H1 (cell line): ENCODE measurements at regions not wholly inside any gene's neighbourhood (a gene's known extent, or its start where the extent isn't known, plus 50 kb on each side); places are given as distances from the start of the nearest gene placed in this dataset.

Source experiments
- CTCF ChIA-PET: fragments of 300-600 bp; sonication (Branson Sonifier 250); formaldehyde crosslinking; loops from one replicate; lab custom pipeline; 2021; ENCODE audit not compliant: partially characterized antibody; lab: Charles Lee
- POLR2A ChIA-PET: fragments of 300-600 bp; sonication (Branson Sonifier 250); formaldehyde crosslinking; loops from one replicate; lab custom pipeline; 2021; ENCODE audit warnings: inconsistent platforms; ENCODE audit not compliant: partially characterized antibody; lab: Charles Lee
- DNase-seq, 2 experiments: peaks; one replicate each; pipeline versions ENCODE4 v3.0.0 to v3.0.0-alpha.2; 2010 to 2022; ENCODE audit warnings: low spot score in 2 of 2, low read depth in 1 of 2, mixed read lengths in 1 of 2
- FAIRE-seq: peaks from 2 replicates; lab custom pipeline; 2011; peaks lifted over from hg19 to GRCh38; lab: Jason Lieb, UNC
- H2AFZ ChIP-seq: 2 replicates; pipeline ENCODE4 v1.8.1; 2012; ENCODE audit warnings: low read length, inconsistent platforms
- H2AK5ac ChIP-seq: 2 replicates; pipeline ENCODE4 v1.6.1; 2013; ENCODE audit warnings: low read depth, low read length
- H2BK120ac ChIP-seq: replicated peaks from 2 replicates; pipeline ENCODE3; 2013; ENCODE audit warnings: low read depth, low read length, inconsistent platforms
- H2BK12ac ChIP-seq: 2 replicates; pipeline ENCODE4 v1.6.1; 2013; ENCODE audit warnings: low read depth, low read length
- H2BK15ac ChIP-seq: 2 replicates; pipeline ENCODE4 v1.6.1; 2013; ENCODE audit warnings: low read length
- H2BK20ac ChIP-seq: 2 replicates; pipeline ENCODE4 v1.6.1; 2013; ENCODE audit warnings: low read length
- H2BK5ac ChIP-seq: 2 replicates; pipeline ENCODE4 v1.6.1; 2013; ENCODE audit warnings: low read depth, low read length
- H3K14ac ChIP-seq: 2 replicates; pipeline ENCODE4 v1.6.1; 2013; ENCODE audit warnings: inconsistent platforms; ENCODE audit not compliant: insufficient read length
- H3K18ac ChIP-seq: 2 replicates; pipeline ENCODE4 v1.6.1; 2013; ENCODE audit warnings: low read length; ENCODE audit errors: extremely low read depth
- H3K23ac ChIP-seq: 2 replicates; pipeline ENCODE4 v1.6.1; 2013; ENCODE audit warnings: inconsistent platforms; ENCODE audit not compliant: insufficient read length
- H3K23me2 ChIP-seq: 2 replicates; pipeline ENCODE4 v1.6.1; 2013; ENCODE audit warnings: low read depth, low read length
- H3K27ac ChIP-seq: 2 replicates; pipeline ENCODE4 v1.6.1; 2011; ENCODE audit warnings: low read depth, low read length, inconsistent platforms
- H3K27me3 ChIP-seq, 4 experiments: replicated peaks in 1 of 4; 1 replicate in 1 of 4; 2 replicates in 3 of 4; pipeline versions ENCODE4 v1.6.1 to v1.8.1; 2011 to 2013; ENCODE audit warnings: low read length in 3 of 4, mild to moderate bottlenecking in 3 of 4, inconsistent platforms in 2 of 4, mixed read lengths in 2 of 4, moderate library complexity in 1 of 4; ENCODE audit not compliant: control insufficient read depth in 3 of 4, insufficient read depth in 3 of 4; ENCODE audit errors: extremely low read depth in 1 of 4
- H3K36me3 ChIP-seq, 4 experiments: 2 replicates each; pipeline versions ENCODE4 v1.6.1 to v1.8.1; 2011 to 2013; ENCODE audit warnings: mild to moderate bottlenecking in 4 of 4, low read length in 3 of 4, moderate library complexity in 2 of 4, control low read depth in 1 of 4, inconsistent platforms in 1 of 4; ENCODE audit not compliant: insufficient read depth in 4 of 4, control insufficient read depth in 2 of 4
- H3K4ac ChIP-seq: replicated peaks from 2 replicates; pipeline ENCODE3; 2013; ENCODE audit warnings: low read length, low read depth, mixed read lengths, inconsistent platforms; ENCODE audit not compliant: insufficient read length
- H3K4me1 ChIP-seq, 4 experiments: replicated peaks in 1 of 4; 1 replicate in 1 of 4; 2 replicates in 3 of 4; pipeline versions ENCODE4 v1.6.1 to v1.8.1; 2011 to 2013; ENCODE audit warnings: low read length in 3 of 4, inconsistent platforms in 2 of 4, mixed read lengths in 1 of 4; ENCODE audit not compliant: insufficient read depth in 4 of 4, control insufficient read depth in 3 of 4
- H3K4me2 ChIP-seq, 2 experiments: 2 replicates each; pipeline versions ENCODE4 v1.6.1 to v1.8.1; 2011 to 2013; ENCODE audit warnings: low read depth in 2 of 2, low read length in 2 of 2, control low read depth in 1 of 2, inconsistent platforms in 1 of 2, mild to moderate bottlenecking in 1 of 2; ENCODE audit not compliant: insufficient read depth in 1 of 2
- H3K4me3 ChIP-seq, 4 experiments: fragments of 200-600, 300-600 bp in 1 of 4; sonication (generic), shearing (Covaris generic), sonication (Bioruptor Twin) in 1 of 4; 2 replicates each; pipeline versions ENCODE4 v1.5.1 to v1.8.1; 2011 to 2016; ENCODE audit warnings: low read length in 4 of 4, low read depth in 3 of 4, control low read depth in 2 of 4, inconsistent platforms in 2 of 4, mild to moderate bottlenecking in 2 of 4, mixed read lengths in 1 of 4, moderate library complexity in 1 of 4; ENCODE audit not compliant: insufficient read depth in 2 of 4; ENCODE audit errors: extremely low read depth in 1 of 4
- H3K56ac ChIP-seq: replicated peaks from 2 replicates; pipeline ENCODE3; 2013; ENCODE audit warnings: low read depth, mild to moderate bottlenecking, mixed read lengths, low read length, inconsistent platforms; ENCODE audit not compliant: insufficient read length
- H3K79me1 ChIP-seq: 2 replicates; pipeline ENCODE4 v1.6.1; 2013; ENCODE audit warnings: low read depth, low read length, control low read depth
- H3K79me2 ChIP-seq, 2 experiments: 2 replicates each; pipeline versions ENCODE4 v1.6.1 to v1.8.1; 2012 to 2013; ENCODE audit warnings: low read length in 2 of 2, mild to moderate bottlenecking in 2 of 2, inconsistent platforms in 1 of 2; ENCODE audit not compliant: insufficient read depth in 2 of 2, control insufficient read depth in 1 of 2
- H3K9ac ChIP-seq, 4 experiments: replicated peaks in 1 of 4; 1 replicate in 1 of 4; 2 replicates in 3 of 4; pipeline versions ENCODE4 v1.6.1 to v1.8.1; 2011 to 2013; ENCODE audit warnings: low read depth in 3 of 4, low read length in 3 of 4, control low read depth in 2 of 4, mild to moderate bottlenecking in 2 of 4, moderate library complexity in 2 of 4, inconsistent platforms in 1 of 4; ENCODE audit errors: extremely low read depth in 1 of 4
- H3K9me3 ChIP-seq, 2 experiments: 2 replicates each; pipeline versions ENCODE4 v1.6.1 to v1.8.1; 2012 to 2013; ENCODE audit warnings: mild to moderate bottlenecking in 2 of 2, moderate library complexity in 2 of 2, control low read depth in 1 of 2, inconsistent platforms in 1 of 2, low read depth in 1 of 2, low read length in 1 of 2, mixed read lengths in 1 of 2; ENCODE audit not compliant: insufficient read depth in 2 of 2
- H4K20me1 ChIP-seq, 2 experiments: replicated peaks in 1 of 2; 2 replicates each; pipeline versions ENCODE3 to v1.8.1; 2011 to 2013; ENCODE audit warnings: inconsistent platforms in 2 of 2, low read length in 2 of 2, mild to moderate bottlenecking in 1 of 2; ENCODE audit not compliant: insufficient read depth in 2 of 2, control insufficient read depth in 1 of 2
- H4K5ac ChIP-seq: 2 replicates; pipeline ENCODE4 v1.6.1; 2013; ENCODE audit warnings: low read length, low read depth, mixed read lengths, inconsistent platforms; ENCODE audit not compliant: insufficient read length
- H4K8ac ChIP-seq: 2 replicates; pipeline ENCODE4 v1.8.0; 2013; ENCODE audit warnings: mild to moderate bottlenecking, moderate library complexity, low read length, inconsistent platforms; ENCODE audit not compliant: insufficient read depth; ENCODE audit errors: extremely low read depth
- H4K91ac ChIP-seq: replicated peaks from 2 replicates; pipeline ENCODE3; 2013; ENCODE audit warnings: low read length, mixed read lengths, inconsistent platforms; ENCODE audit not compliant: insufficient read length
- CHD1 ChIP-seq: IDR thresholded peaks from 2 replicates; pipeline ENCODE4 v1.6.1; 2012; ENCODE audit warnings: low read depth, low read length, improper control_type of control experiment
- CHD2 ChIP-seq: IDR thresholded peaks from 2 replicates; pipeline ENCODE4 v1.6.1; 2012; ENCODE audit warnings: low read length, improper control_type of control experiment
- CREB1 ChIP-seq: IDR thresholded peaks from 2 replicates; pipeline ENCODE4 v1.6.1; 2012; ENCODE audit warnings: inconsistent platforms
- EGR1 ChIP-seq: IDR thresholded peaks from 2 replicates; pipeline ENCODE4 v1.6.1; 2011; ENCODE audit warnings: low read depth, low read length, borderline replicate concordance
- EZH2 ChIP-seq: fragments of 200-600 bp; sonication (generic); IDR thresholded peaks from 2 replicates; pipeline ENCODE4 v1.7.1; 2012; ENCODE audit warnings: low read depth, mild to moderate bottlenecking, moderate library complexity, low read length, inconsistent platforms; ENCODE audit not compliant: severe bottlenecking
- HDAC2 ChIP-seq, 2 experiments: fragments of 300-600 bp in 1 of 2; sonication (generic) in 1 of 2; IDR thresholded peaks; 2 replicates each; pipeline ENCODE4 v1.6.1; 2011 to 2012; ENCODE audit warnings: low read depth in 2 of 2, low read length in 2 of 2, mild to moderate bottlenecking in 2 of 2, moderate library complexity in 2 of 2, borderline replicate concordance in 1 of 2, inconsistent platforms in 1 of 2
- KDM4A ChIP-seq: IDR thresholded peaks from one replicate; pipeline ENCODE4 v1.7.1; 2012; ENCODE audit warnings: low read depth, mild to moderate bottlenecking, moderate library complexity, low read length, inconsistent platforms; ENCODE audit not compliant: severe bottlenecking
- PHF8 ChIP-seq: fragments of 200-600 bp; sonication (generic); conservative IDR thresholded peaks from 2 replicates; pipeline ENCODE4 v1.7.1; 2012; ENCODE audit warnings: low read depth, mild to moderate bottlenecking, inconsistent platforms, low read length, moderate library complexity
- SP2 ChIP-seq: IDR thresholded peaks from 2 replicates; pipeline ENCODE4 v1.6.1; 2012; ENCODE audit warnings: mild to moderate bottlenecking, low read length, inconsistent platforms
- TCF12 ChIP-seq: IDR thresholded peaks from 2 replicates; pipeline ENCODE4 v1.6.1; 2011; ENCODE audit warnings: low read depth, mild to moderate bottlenecking, low read length
- YY1 ChIP-seq: IDR thresholded peaks from 2 replicates; pipeline ENCODE4 v1.6.1; 2011; ENCODE audit warnings: low read depth, mild to moderate bottlenecking, low read length
- WGBS, 2 experiments: shearing (Covaris generic) in 1 of 2; methylation state at CpG; one replicate each; pipeline versions ENCODE4 v1.1.6 to v1.1.7; 2013 to 2015; ENCODE audit warnings: low lambda C conversion rate in 2 of 2, mixed read lengths in 2 of 2, inconsistent platforms in 1 of 2, low coverage in 1 of 2, missing lambda C conversion rate in 1 of 2; ENCODE audit not compliant: insufficient replicate concordance in 2 of 2, insufficient coverage in 1 of 2, insufficient read length in 1 of 2; ENCODE audit errors: extremely low coverage in 1 of 2, missing lambda C conversion rate in 1 of 2; 5-methylcytosine and 5-hydroxymethylcytosine counted together
- TF ChIP-seq, protein P1 (sequence below): IDR thresholded peaks from 2 replicates; pipeline ENCODE4 v1.6.1; 2012; ENCODE audit warnings: low read length, inconsistent platforms

DNA sequence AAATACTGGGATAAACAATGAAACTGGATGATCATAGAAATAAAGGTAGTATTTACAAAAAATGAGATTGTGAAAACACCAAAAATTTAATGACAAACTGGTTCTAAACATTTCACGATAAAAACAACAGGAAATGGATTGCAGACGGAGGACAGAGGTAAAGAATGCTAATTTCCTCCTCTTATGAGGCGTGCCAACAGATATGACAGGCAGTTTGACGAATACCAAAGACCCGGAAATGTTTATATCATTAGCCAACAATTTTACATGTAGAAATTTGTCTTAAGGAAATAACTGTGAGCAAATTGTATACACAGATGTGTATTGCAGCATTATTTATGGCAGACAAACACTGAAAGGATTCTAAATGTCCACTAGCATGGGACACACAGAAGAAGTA lies 162.0 kb upstream of the MGMT start:
- no peak for FAIRE-seq
- H2BK20ac ChIP-seq, result no peak overlapping the region
- H3K36me3 ChIP-seq, result no peaks in the 10 kb centered on the region
- no peak overlapping the region for H4K5ac ChIP-seq
- no peak overlapping the region for H3K4me3 ChIP-seq
- no peak overlapping the region for H3K9ac ChIP-seq
- H3K14ac ChIP-seq, result no peak overlapping the region
- H3K18ac ChIP-seq, result no peak overlapping the region
- H2BK120ac ChIP-seq, result no peak overlapping the region
- H3K27ac ChIP-seq, result no peak overlapping the region
- no peaks in the 10 kb centered on the region for H3K27me3 ChIP-seq
- no peaks in the 10 kb centered on the region for H3K79me1 ChIP-seq
- no peaks in the 10 kb centered on the region; the same call in 1 of the 2 replicates for H3K23me2 ChIP-seq
- no peaks in the 10 kb centered on the region for H4K20me1 ChIP-seq
- H3K79me2 ChIP-seq, result no peaks in the 10 kb centered on the region
- H3K4ac ChIP-seq, result no peak overlapping the region
- no peak overlapping the region for H3K23ac ChIP-seq
- H2BK5ac ChIP-seq, result no peak overlapping the region
- H3K56ac ChIP-seq, result no peak overlapping the region
- WGBS, 2 experiments, result 92% methylated on average over 5 of the region's 5 CpGs; no CpG with 5 or more reads in 1 of the 2 experiments
- POLR2A ChIA-PET, result no interaction called here
- H2BK15ac ChIP-seq, result no peak overlapping the region
- no peaks in the 10 kb centered on the region for H3K4me1 ChIP-seq
- H3K4me2 ChIP-seq, result no peak overlapping the region
- H2BK12ac ChIP-seq, result no peak overlapping the region
- H2AFZ ChIP-seq, result no peak overlapping the region
- CTCF ChIA-PET, result no interaction called here
- no peak for DNase-seq
- no peak overlapping the region for H4K91ac ChIP-seq
- H2AK5ac ChIP-seq, result no peak overlapping the region
- H3K9me3 ChIP-seq, result 0 out of 4 replicates have a peak, but pooled peaks cover 0 to 3% of the 10 kb centered on the region in 2 experiments
- H4K8ac ChIP-seq, result no peak overlapping the region
- TF ChIP-seq SP2 (no peak), PHF8 (no peak), TCF12 (no peak), YY1 (no peak), EZH2 (no peak), EGR1 (no peak), KDM4A (no peak), CREB1 (no peak), CHD2 (no peak), CHD1 (no peak), HDAC2 (IDR thresholded peaks at IDR 0.05; ENCODE audit: borderline replicate concordance in 1 of 2, low read depth in 2 of 2, low read length in 2 of 2) (no peak)
- TF ChIP-seq, protein P1, sequence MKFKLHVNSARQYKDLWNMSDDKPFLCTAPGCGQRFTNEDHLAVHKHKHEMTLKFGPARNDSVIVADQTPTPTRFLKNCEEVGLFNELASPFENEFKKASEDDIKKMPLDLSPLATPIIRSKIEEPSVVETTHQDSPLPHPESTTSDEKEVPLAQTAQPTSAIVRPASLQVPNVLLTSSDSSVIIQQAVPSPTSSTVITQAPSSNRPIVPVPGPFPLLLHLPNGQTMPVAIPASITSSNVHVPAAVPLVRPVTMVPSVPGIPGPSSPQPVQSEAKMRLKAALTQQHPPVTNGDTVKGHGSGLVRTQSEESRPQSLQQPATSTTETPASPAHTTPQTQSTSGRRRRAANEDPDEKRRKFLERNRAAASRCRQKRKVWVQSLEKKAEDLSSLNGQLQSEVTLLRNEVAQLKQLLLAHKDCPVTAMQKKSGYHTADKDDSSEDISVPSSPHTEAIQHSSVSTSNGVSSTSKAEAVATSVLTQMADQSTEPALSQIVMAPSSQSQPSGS, result no peak
